ENCODE measurements at regions not wholly inside any gene's neighbourhood (a gene's known extent, or its start where the extent isn't known, plus 50 kb on each side); places are given as distances from the start of the nearest gene placed in this dataset.
A peak's percentile ranks its signal among the peaks of the same experiment; 100 is the strongest.

GRCh38 chr2:56671973-56672569, 488.3 kb downstream of the CCDC85A start:
- H3K27ac ChIP-seq = no peak overlapping the region
- peak in 1 of 2 donors; percentile 35 for DNase-seq (ENCODE audit: low read depth in 1 of 2, low spot score in 1 of 2)
- peak; percentile 27 for TF ChIP-seq CTCF (IDR thresholded peaks at IDR 0.05; ENCODE audit: low read depth, low read length)
- no peaks in the 10 kb centered on the region for H3K9me3 ChIP-seq (ENCODE audit: low read depth)
- no peaks in the 10 kb centered on the region for H3K4me1 ChIP-seq (ENCODE audit: low read depth)
- no peak overlapping the region for H3K4me3 ChIP-seq
- no peaks in the 10 kb centered on the region for H3K36me3 ChIP-seq
- H3K27me3 ChIP-seq = no peaks in the 10 kb centered on the region

GRCh38 chr2:56674084-56674483, 490.3 kb downstream of the CCDC85A start:
- H3K4me3 ChIP-seq = no peak overlapping the region
- DNase-seq (ENCODE audit: low read depth in 1 of 2, low spot score in 1 of 2) = no peak
- H3K36me3 ChIP-seq = no peaks in the 10 kb centered on the region
- no peak overlapping the region for H3K27ac ChIP-seq
- H3K9me3 ChIP-seq (ENCODE audit: low read depth) = no peaks in the 10 kb centered on the region
- H3K27me3 ChIP-seq = no peaks in the 10 kb centered on the region
- no peak for TF ChIP-seq CTCF (IDR thresholded peaks at IDR 0.05; ENCODE audit: low read depth, low read length)
- H3K4me1 ChIP-seq (ENCODE audit: low read depth) = no peaks in the 10 kb centered on the region

- TF ChIP-seq CTCF (IDR thresholded peaks at IDR 0.05; ENCODE audit: low read depth, low read length) = no peak
- no peaks in the 10 kb centered on the region for H3K4me1 ChIP-seq (ENCODE audit: low read depth)
- no peaks in the 10 kb centered on the region for H3K27me3 ChIP-seq
- H3K27ac ChIP-seq = no peak overlapping the region
- no peak overlapping the region for H3K4me3 ChIP-seq
- DNase-seq (ENCODE audit: low read depth in 1 of 2, low spot score in 1 of 2) = no peak
- no peaks in the 10 kb centered on the region for H3K36me3 ChIP-seq
- H3K9me3 ChIP-seq (ENCODE audit: low read depth) = no peaks in the 10 kb centered on the region
Observed at GRCh38 chr2:56676966-56677365, 493.2 kb downstream of the CCDC85A start.

- Histone ChIP-seq H3K9me3 (ENCODE audit: low read depth) (no peaks in the 10 kb centered on the region), H3K4me1 (ENCODE audit: low read depth) (no peaks in the 10 kb centered on the region), H3K36me3 (no peaks in the 10 kb centered on the region), H3K27me3 (no peaks in the 10 kb centered on the region), H3K4me3 (no peak overlapping the region), H3K27ac (no peak overlapping the region)
- peak in 1 of 2 donors; percentile 42 for DNase-seq (ENCODE audit: low read depth in 1 of 2, low spot score in 1 of 2)
- TF ChIP-seq CTCF (IDR thresholded peaks at IDR 0.05; ENCODE audit: low read depth, low read length) = no peak
Observed at GRCh38 chr2:56680971-56681631, 497.3 kb downstream of the CCDC85A start.

- Histone ChIP-seq H3K4me3 (no peak overlapping the region), H3K36me3 (no peaks in the 10 kb centered on the region), H3K9me3 (ENCODE audit: low read depth) (no peaks in the 10 kb centered on the region), H3K4me1 (ENCODE audit: low read depth) (no peaks in the 10 kb centered on the region), H3K27ac (no peak overlapping the region), H3K27me3 (no peaks in the 10 kb centered on the region)
- peak in 1 of 2 donors; percentile 44 for DNase-seq (ENCODE audit: low read depth in 1 of 2, low spot score in 1 of 2)
- TF ChIP-seq CTCF (IDR thresholded peaks at IDR 0.05; ENCODE audit: low read depth, low read length) = no peak
Observed at GRCh38 chr2:56681659-56682396, 498.0 kb downstream of the CCDC85A start.

Measured in cardiac muscle cell (in vitro differentiated cells and primary cell).